DMS153 treated with DMSO at 0.1 percent for 48 hours (cell line): ENCODE measurements at regions not wholly inside any gene's neighbourhood (a gene's known extent, or its start where the extent isn't known, plus 50 kb on each side); places are given as distances from the start of the nearest gene placed in this dataset.

Experiments
- DNase-seq: peaks from one replicate; lab custom pipeline; 2025; ENCODE audit not compliant: unreplicated experiment; lab: John Stamatoyannopoulos, UW

GRCh38 chr2:198817536-198817935 is 640.2 kb downstream of the SATB2 start:
- DNase-seq = no peak

- DNase-seq = no peak
These were observed 642.1 kb downstream of the SATB2 start for GRCh38 chr2:198815626-198816025.

GRCh38 chr2:198811198-198811597 is 646.5 kb downstream of the SATB2 start:
- DNase-seq = no peak

- DNase-seq = no peak
These were observed 647.8 kb downstream of the SATB2 start for GRCh38 chr2:198809976-198810375.

GRCh38 chr2:198807131-198807530 is 650.6 kb downstream of the SATB2 start:
- no peak for DNase-seq

- DNase-seq = no peak
These were observed 662.3 kb downstream of the SATB2 start for GRCh38 chr2:198795419-198795818.

GRCh38 chr2:198791623-198792022 is 666.1 kb downstream of the SATB2 start:
- DNase-seq = no peak

GRCh38 chr2:198788676-198789075 is 669.1 kb downstream of the SATB2 start:
- DNase-seq = no peak

- DNase-seq = no peak
These were observed 675.0 kb downstream of the SATB2 start for GRCh38 chr2:198782734-198783133.

GRCh38 chr2:198776616-198777406 is 680.9 kb downstream of the SATB2 start:
- no peak for DNase-seq

- DNase-seq = no peak
These were observed 682.0 kb downstream of the SATB2 start for GRCh38 chr2:198775737-198776136.

- DNase-seq = no peak
These were observed 683.2 kb downstream of the SATB2 start for GRCh38 chr2:198774576-198774975.

- DNase-seq = no peak
These were observed 690.0 kb downstream of the SATB2 start for GRCh38 chr2:198767694-198768093.

GRCh38 chr2:198763793-198764192 is 693.9 kb downstream of the SATB2 start:
- DNase-seq = no peak

GRCh38 chr2:198762441-198762840 is 695.3 kb downstream of the SATB2 start:
- no peak for DNase-seq

GRCh38 chr2:198757069-198757468 is 700.7 kb downstream of the SATB2 start:
- DNase-seq = no peak

GRCh38 chr2:198756166-198756565 is 701.6 kb downstream of the SATB2 start:
- no peak for DNase-seq

- DNase-seq = no peak
These were observed 704.6 kb downstream of the SATB2 start for GRCh38 chr2:198753101-198753500.

- no peak for DNase-seq
These were observed 708.4 kb downstream of the SATB2 start for GRCh38 chr2:198749364-198749763.

- DNase-seq = no peak
These were observed 725.8 kb downstream of the SATB2 start for GRCh38 chr2:198731842-198732399.

GRCh38 chr2:198720266-198720665 is 737.5 kb downstream of the SATB2 start:
- no peak for DNase-seq

GRCh38 chr2:198717451-198717850 is 740.3 kb downstream of the SATB2 start:
- no peak for DNase-seq
